GM21528 (cell line): ENCODE measurements at regions not wholly inside any gene's neighbourhood (a gene's known extent, or its start where the extent isn't known, plus 50 kb on each side); places are given as distances from the start of the nearest gene placed in this dataset.

Source experiments
- ATAC-seq: cut with Tn5 transposase; IDR thresholded peaks from one replicate; pipeline ENCODE4 v1.9.1; 2021; ENCODE audit warnings: mild to moderate bottlenecking, moderate library complexity; ENCODE audit not compliant: unreplicated experiment, low FRiP score

GRCh38 chr1:191839891-191840290 lies 318.4 kb upstream of the RGS18 start:
- ATAC-seq: no peak

GRCh38 chr1:191851799-191852595 lies 306.3 kb upstream of the RGS18 start:
- no peak for ATAC-seq

- no peak for ATAC-seq
Measured at GRCh38 chr1:191852907-191853306, 305.4 kb upstream of the RGS18 start.

- no peak for ATAC-seq
Measured at GRCh38 chr1:191857600-191857999, 300.7 kb upstream of the RGS18 start.

GRCh38 chr1:191865479-191865878 lies 292.8 kb upstream of the RGS18 start:
- no peak for ATAC-seq

- ATAC-seq: no peak
Measured at GRCh38 chr1:191866155-191866554, 292.1 kb upstream of the RGS18 start.

GRCh38 chr1:191869790-191870312 lies 288.4 kb upstream of the RGS18 start:
- ATAC-seq: no peak

- ATAC-seq: no peak
Measured at GRCh38 chr1:191870490-191870889, 287.8 kb upstream of the RGS18 start.

- no peak for ATAC-seq
Measured at GRCh38 chr1:191875994-191876393, 282.3 kb upstream of the RGS18 start.

GRCh38 chr1:191876631-191877030 lies 281.6 kb upstream of the RGS18 start:
- no peak for ATAC-seq

GRCh38 chr1:191882870-191883269 lies 275.4 kb upstream of the RGS18 start:
- no peak for ATAC-seq

- ATAC-seq: no peak
Measured at GRCh38 chr1:191886977-191887376, 271.3 kb upstream of the RGS18 start.

GRCh38 chr1:191888996-191889622 lies 269.2 kb upstream of the RGS18 start:
- no peak for ATAC-seq

GRCh38 chr1:191889623-191890003 lies 268.6 kb upstream of the RGS18 start:
- ATAC-seq: no peak

- ATAC-seq: no peak
Measured at GRCh38 chr1:191890433-191891088, 267.7 kb upstream of the RGS18 start.

- no peak for ATAC-seq
Measured at GRCh38 chr1:191892716-191893115, 265.5 kb upstream of the RGS18 start.

GRCh38 chr1:191895049-191895448 lies 263.2 kb upstream of the RGS18 start:
- no peak for ATAC-seq

- ATAC-seq: no peak
Measured at GRCh38 chr1:191895462-191896058, 262.7 kb upstream of the RGS18 start.

GRCh38 chr1:191897134-191897533 lies 261.1 kb upstream of the RGS18 start:
- no peak for ATAC-seq

- ATAC-seq: no peak
Measured at GRCh38 chr1:191901651-191902050, 256.6 kb upstream of the RGS18 start.

- no peak for ATAC-seq
Measured at GRCh38 chr1:191904991-191905390, 253.3 kb upstream of the RGS18 start.
